HFFc6 (cell line): ENCODE measurements at regions not wholly inside any gene's neighbourhood (a gene's known extent, or its start where the extent isn't known, plus 50 kb on each side); places are given as distances from the start of the nearest gene placed in this dataset.

Experiments used
- DNase-seq: peaks from one replicate; pipeline ENCODE4 v3.0.0-alpha.2; 2018
- H3K27ac Mint-ChIP-seq: 2 replicates; pipeline ENCODE4 v1.8.0; 2020; ENCODE audit warnings: mild to moderate bottlenecking, mixed read lengths
- H3K27me3 Mint-ChIP-seq: 2 replicates; pipeline ENCODE4 v1.8.0; 2021; ENCODE audit warnings: mild to moderate bottlenecking, moderate library complexity, mixed read lengths; ENCODE audit not compliant: insufficient read depth
- H3K36me3 Mint-ChIP-seq: 2 replicates; pipeline ENCODE4 v1.8.0; 2021; ENCODE audit warnings: low read depth, mixed read lengths
- H3K4me1 Mint-ChIP-seq: 2 replicates; pipeline ENCODE4 v1.8.0; 2020; ENCODE audit warnings: low read depth, mixed read lengths
- H3K4me3 Mint-ChIP-seq: 2 replicates; pipeline ENCODE4 v1.8.0; 2020; ENCODE audit warnings: mild to moderate bottlenecking, moderate library complexity, mixed read lengths
- H3K9me3 Mint-ChIP-seq: 2 replicates; pipeline ENCODE4 v1.8.0; 2020; ENCODE audit warnings: mild to moderate bottlenecking, mixed read lengths
- CTCF ChIP-seq: fragments of 200-600 bp; sonication (generic); IDR thresholded peaks from 2 replicates; pipeline ENCODE4 v1.5.0; 2021; ENCODE audit warnings: antibody characterized with exemption, mild to moderate bottlenecking

GRCh38 chr2:136495636-136496035, 269.7 kb upstream of the THSD7B start:
- peaks cover 5% of the 10 kb centered on the region for H3K36me3 Mint-ChIP-seq
- no peaks in the 10 kb centered on the region for H3K4me1 Mint-ChIP-seq
- peaks cover 22% of the 10 kb centered on the region for H3K9me3 Mint-ChIP-seq
- DNase-seq: no peak
- H3K27me3 Mint-ChIP-seq: no peaks in the 10 kb centered on the region
- no peak overlapping the region for H3K27ac Mint-ChIP-seq
- H3K4me3 Mint-ChIP-seq: no peak overlapping the region
- TF ChIP-seq CTCF: no peak

- H3K27me3 Mint-ChIP-seq: no peaks in the 10 kb centered on the region
- H3K4me3 Mint-ChIP-seq: no peak overlapping the region
- no peak for TF ChIP-seq CTCF
- no peak overlapping the region for H3K27ac Mint-ChIP-seq
- no peaks in the 10 kb centered on the region for H3K4me1 Mint-ChIP-seq
- DNase-seq: no peak
- H3K9me3 Mint-ChIP-seq: peaks cover 18% of the 10 kb centered on the region
- peaks cover 5% of the 10 kb centered on the region for H3K36me3 Mint-ChIP-seq
These were observed 272.4 kb upstream of the THSD7B start for GRCh38 chr2:136492901-136493300.

- Mint-ChIP-seq H3K27ac (no peak overlapping the region), H3K9me3 (peaks cover 18% of the 10 kb centered on the region), H3K36me3 (peaks cover 5% of the 10 kb centered on the region; the same call in 1 of the 2 replicates), H3K4me3 (no peak overlapping the region), H3K4me1 (no peaks in the 10 kb centered on the region), H3K27me3 (peaks cover 1% of the 10 kb centered on the region; the same call in 1 of the 2 replicates)
- no peak for DNase-seq
- no peak for TF ChIP-seq CTCF
These were observed 275.2 kb upstream of the THSD7B start for GRCh38 chr2:136490100-136490499.

- no peak overlapping the region for H3K4me3 Mint-ChIP-seq
- no peak overlapping the region for H3K27ac Mint-ChIP-seq
- H3K4me1 Mint-ChIP-seq: no peaks in the 10 kb centered on the region
- H3K36me3 Mint-ChIP-seq: peaks cover 5% of the 10 kb centered on the region; the same call in 1 of the 2 replicates
- TF ChIP-seq CTCF: no peak
- DNase-seq: no peak
- H3K27me3 Mint-ChIP-seq: peaks cover 1% of the 10 kb centered on the region; the same call in 1 of the 2 replicates
- H3K9me3 Mint-ChIP-seq: peaks cover 21% of the 10 kb centered on the region
These were observed 277.9 kb upstream of the THSD7B start for GRCh38 chr2:136487421-136487820.

GRCh38 chr2:136486115-136486514, 279.2 kb upstream of the THSD7B start:
- H3K27me3 Mint-ChIP-seq: peaks cover 1% of the 10 kb centered on the region; the same call in 1 of the 2 replicates
- no peak overlapping the region for H3K27ac Mint-ChIP-seq
- no peak overlapping the region for H3K4me3 Mint-ChIP-seq
- H3K36me3 Mint-ChIP-seq: no peaks in the 10 kb centered on the region; the same call in 1 of the 2 replicates
- H3K9me3 Mint-ChIP-seq: peaks cover 14% of the 10 kb centered on the region
- H3K4me1 Mint-ChIP-seq: no peaks in the 10 kb centered on the region
- TF ChIP-seq CTCF: no peak
- DNase-seq: no peak

- Mint-ChIP-seq H3K4me1 (no peaks in the 10 kb centered on the region), H3K36me3 (no peaks in the 10 kb centered on the region; the same call in 1 of the 2 replicates), H3K9me3 (peaks cover 30% of the 10 kb centered on the region), H3K27ac (no peak overlapping the region), H3K4me3 (no peak overlapping the region), H3K27me3 (peaks cover 1% of the 10 kb centered on the region; the same call in 1 of the 2 replicates)
- DNase-seq: no peak
- no peak for TF ChIP-seq CTCF
These were observed 282.4 kb upstream of the THSD7B start for GRCh38 chr2:136482966-136483365.
